ENCODE measurements at regions not wholly inside any gene's neighbourhood (a gene's known extent, or its start where the extent isn't known, plus 50 kb on each side); places are given as distances from the start of the nearest gene placed in this dataset.
"Not testable (repeated sequence)": the region's sequence is repeated elsewhere in the genome, so short reads cannot be mapped to it uniquely, and the experiment has no call there.

GRCh38 chr3:137332297-137332696 lies 374.5 kb downstream of the IL20RB start (continued):
- TF ChIP-seq, protein P1, sequence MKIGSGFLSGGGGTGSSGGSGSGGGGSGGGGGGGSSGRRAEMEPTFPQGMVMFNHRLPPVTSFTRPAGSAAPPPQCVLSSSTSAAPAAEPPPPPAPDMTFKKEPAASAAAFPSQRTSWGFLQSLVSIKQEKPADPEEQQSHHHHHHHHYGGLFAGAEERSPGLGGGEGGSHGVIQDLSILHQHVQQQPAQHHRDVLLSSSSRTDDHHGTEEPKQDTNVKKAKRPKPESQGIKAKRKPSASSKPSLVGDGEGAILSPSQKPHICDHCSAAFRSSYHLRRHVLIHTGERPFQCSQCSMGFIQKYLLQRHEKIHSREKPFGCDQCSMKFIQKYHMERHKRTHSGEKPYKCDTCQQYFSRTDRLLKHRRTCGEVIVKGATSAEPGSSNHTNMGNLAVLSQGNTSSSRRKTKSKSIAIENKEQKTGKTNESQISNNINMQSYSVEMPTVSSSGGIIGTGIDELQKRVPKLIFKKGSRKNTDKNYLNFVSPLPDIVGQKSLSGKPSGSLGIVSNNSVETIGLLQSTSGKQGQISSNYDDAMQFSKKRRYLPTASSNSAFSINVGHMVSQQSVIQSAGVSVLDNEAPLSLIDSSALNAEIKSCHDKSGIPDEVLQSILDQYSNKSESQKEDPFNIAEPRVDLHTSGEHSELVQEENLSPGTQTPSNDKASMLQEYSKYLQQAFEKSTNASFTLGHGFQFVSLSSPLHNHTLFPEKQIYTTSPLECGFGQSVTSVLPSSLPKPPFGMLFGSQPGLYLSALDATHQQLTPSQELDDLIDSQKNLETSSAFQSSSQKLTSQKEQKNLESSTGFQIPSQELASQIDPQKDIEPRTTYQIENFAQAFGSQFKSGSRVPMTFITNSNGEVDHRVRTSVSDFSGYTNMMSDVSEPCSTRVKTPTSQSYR (CRISPR knock-in tag; IDR thresholded peaks at IDR 0.05), result no peak

- DNase-seq (ENCODE audit: low spot score), result no peak
- Mint-ChIP-seq H3K9me3 (peaks cover 68% of the 10 kb centered on the region), H3K27ac (no peak overlapping the region), H3K27me3 (ENCODE audit: low read depth) (no peaks in the 10 kb centered on the region; the same call in 1 of the 2 replicates), H3K4me3 (no peak overlapping the region), H3K4me1 (no peaks in the 10 kb centered on the region), H3K36me3 (peaks cover 32% of the 10 kb centered on the region)
- CTCF ChIA-PET, result no interaction called here
- TF ChIP-seq, protein P2, sequence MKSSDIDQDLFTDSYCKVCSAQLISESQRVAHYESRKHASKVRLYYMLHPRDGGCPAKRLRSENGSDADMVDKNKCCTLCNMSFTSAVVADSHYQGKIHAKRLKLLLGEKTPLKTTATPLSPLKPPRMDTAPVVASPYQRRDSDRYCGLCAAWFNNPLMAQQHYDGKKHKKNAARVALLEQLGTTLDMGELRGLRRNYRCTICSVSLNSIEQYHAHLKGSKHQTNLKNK (CRISPR knock-in tag; IDR thresholded peaks at IDR 0.05), result no peak
- TF ChIP-seq NFYB (CRISPR knock-in tag; conservative IDR thresholded peaks at IDR 0.05; ENCODE audit: low read depth) (no peak), SP1 (CRISPR knock-in tag; conservative IDR thresholded peaks at IDR 0.05) (no peak), NR3C1 (CRISPR knock-in tag; conservative IDR thresholded peaks at IDR 0.05; ENCODE audit: low read depth) (no peak), USF2 (CRISPR knock-in tag; IDR thresholded peaks at IDR 0.05) (no peak), TP53 (CRISPR knock-in tag; IDR thresholded peaks at IDR 0.05) (no peak), CREB1 (CRISPR knock-in tag; IDR thresholded peaks at IDR 0.05) (no peak)
- TF ChIP-seq, protein P3, sequence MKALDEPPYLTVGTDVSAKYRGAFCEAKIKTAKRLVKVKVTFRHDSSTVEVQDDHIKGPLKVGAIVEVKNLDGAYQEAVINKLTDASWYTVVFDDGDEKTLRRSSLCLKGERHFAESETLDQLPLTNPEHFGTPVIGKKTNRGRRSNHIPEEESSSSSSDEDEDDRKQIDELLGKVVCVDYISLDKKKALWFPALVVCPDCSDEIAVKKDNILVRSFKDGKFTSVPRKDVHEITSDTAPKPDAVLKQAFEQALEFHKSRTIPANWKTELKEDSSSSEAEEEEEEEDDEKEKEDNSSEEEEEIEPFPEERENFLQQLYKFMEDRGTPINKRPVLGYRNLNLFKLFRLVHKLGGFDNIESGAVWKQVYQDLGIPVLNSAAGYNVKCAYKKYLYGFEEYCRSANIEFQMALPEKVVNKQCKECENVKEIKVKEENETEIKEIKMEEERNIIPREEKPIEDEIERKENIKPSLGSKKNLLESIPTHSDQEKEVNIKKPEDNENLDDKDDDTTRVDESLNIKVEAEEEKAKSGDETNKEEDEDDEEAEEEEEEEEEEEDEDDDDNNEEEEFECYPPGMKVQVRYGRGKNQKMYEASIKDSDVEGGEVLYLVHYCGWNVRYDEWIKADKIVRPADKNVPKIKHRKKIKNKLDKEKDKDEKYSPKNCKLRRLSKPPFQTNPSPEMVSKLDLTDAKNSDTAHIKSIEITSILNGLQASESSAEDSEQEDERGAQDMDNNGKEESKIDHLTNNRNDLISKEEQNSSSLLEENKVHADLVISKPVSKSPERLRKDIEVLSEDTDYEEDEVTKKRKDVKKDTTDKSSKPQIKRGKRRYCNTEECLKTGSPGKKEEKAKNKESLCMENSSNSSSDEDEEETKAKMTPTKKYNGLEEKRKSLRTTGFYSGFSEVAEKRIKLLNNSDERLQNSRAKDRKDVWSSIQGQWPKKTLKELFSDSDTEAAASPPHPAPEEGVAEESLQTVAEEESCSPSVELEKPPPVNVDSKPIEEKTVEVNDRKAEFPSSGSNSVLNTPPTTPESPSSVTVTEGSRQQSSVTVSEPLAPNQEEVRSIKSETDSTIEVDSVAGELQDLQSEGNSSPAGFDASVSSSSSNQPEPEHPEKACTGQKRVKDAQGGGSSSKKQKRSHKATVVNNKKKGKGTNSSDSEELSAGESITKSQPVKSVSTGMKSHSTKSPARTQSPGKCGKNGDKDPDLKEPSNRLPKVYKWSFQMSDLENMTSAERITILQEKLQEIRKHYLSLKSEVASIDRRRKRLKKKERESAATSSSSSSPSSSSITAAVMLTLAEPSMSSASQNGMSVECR (CRISPR knock-in tag; IDR thresholded peaks at IDR 0.05; ENCODE audit: borderline replicate concordance), result no peak
- POLR2A ChIA-PET, result no interaction called here
- ATAC-seq, result no peak
Measured at GRCh38 chr3:137335478-137335877, 377.7 kb downstream of the IL20RB start.

DNA sequence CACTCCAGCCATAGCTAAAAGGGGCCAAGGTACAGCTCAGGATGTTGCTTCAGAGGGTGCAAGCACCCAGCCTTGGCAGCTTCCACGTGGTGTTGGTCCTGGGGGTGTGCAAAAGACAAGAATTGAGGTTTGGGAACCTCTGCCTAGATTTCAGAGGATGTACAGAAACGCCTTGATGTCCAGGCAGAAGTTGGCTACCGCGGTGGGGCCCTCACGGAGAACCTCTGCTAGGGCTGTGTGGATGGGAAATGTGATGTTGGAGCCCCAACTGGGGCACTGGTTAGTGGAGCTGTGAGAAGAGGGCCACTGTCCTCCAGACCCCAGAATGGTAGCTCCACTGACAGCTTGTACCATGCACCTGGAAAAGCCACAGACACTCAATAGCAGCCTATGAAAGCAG lies 380.6 kb downstream of the IL20RB start:
- H3K4me1 Mint-ChIP-seq; ATAC-seq; CTCF ChIA-PET; DNase-seq (ENCODE audit: low spot score); POLR2A ChIA-PET; H3K27me3 Mint-ChIP-seq (ENCODE audit: low read depth); H3K4me3 Mint-ChIP-seq; H3K27ac Mint-ChIP-seq: not testable (repeated sequence)
- H3K36me3 Mint-ChIP-seq, result peaks cover 33% of the 10 kb centered on the region
- peaks cover 57% of the 10 kb centered on the region for H3K9me3 Mint-ChIP-seq

DNA sequence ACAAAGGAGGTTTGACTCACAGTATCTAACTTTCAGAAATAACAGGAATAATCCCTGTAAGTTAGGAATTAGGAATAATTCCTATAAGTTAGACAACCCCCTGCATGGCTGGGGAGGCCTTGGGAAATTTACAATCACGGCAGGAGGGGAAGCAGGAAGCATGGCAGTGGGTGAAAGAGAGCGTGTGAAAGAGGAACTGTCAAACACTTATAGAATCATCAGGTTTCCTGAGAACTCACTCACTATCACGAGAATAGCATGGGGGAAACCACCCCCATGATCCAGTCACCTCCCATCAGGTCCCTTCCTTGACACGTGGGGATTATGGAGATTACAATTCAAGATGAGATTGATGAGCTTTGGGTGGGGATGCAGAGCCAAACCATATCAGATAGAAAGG lies 385.5 kb downstream of the IL20RB start:
- H3K4me1 Mint-ChIP-seq, result peaks cover 9% of the 10 kb centered on the region; the same call in 1 of the 2 replicates
- H3K9me3 Mint-ChIP-seq, result peaks cover 28% of the 10 kb centered on the region
- no peaks in the 10 kb centered on the region for H3K27me3 Mint-ChIP-seq (ENCODE audit: low read depth)
- TF ChIP-seq MXD4 (CRISPR knock-in tag; IDR thresholded peaks at IDR 0.05; ENCODE audit: borderline replicate concordance) (no peak), NFE2L1 (CRISPR knock-in tag; IDR thresholded peaks at IDR 0.05) (no peak), RELA (CRISPR knock-in tag; IDR thresholded peaks at IDR 0.05; ENCODE audit: borderline replicate concordance) (no peak), ZNF232 (CRISPR knock-in tag; IDR thresholded peaks at IDR 0.05) (no peak), ETV6 (CRISPR knock-in tag; IDR thresholded peaks at IDR 0.05) (no peak), NR1H2 (CRISPR knock-in tag; IDR thresholded peaks at IDR 0.05) (no peak), SOX15 (CRISPR knock-in tag; IDR thresholded peaks at IDR 0.05) (no peak), PRRX2 (CRISPR knock-in tag; IDR thresholded peaks at IDR 0.05) (no peak), ZNF396 (CRISPR knock-in tag; IDR thresholded peaks at IDR 0.05; ENCODE audit: borderline replicate concordance) (no peak)
- no peak overlapping the region for H3K4me3 Mint-ChIP-seq
- DNase-seq (ENCODE audit: low spot score) (no peak), ATAC-seq (no peak)
- peaks cover 22% of the 10 kb centered on the region for H3K36me3 Mint-ChIP-seq
- CTCF ChIA-PET, result no interaction called here
- H3K27ac Mint-ChIP-seq, result no peak overlapping the region
- POLR2A ChIA-PET, result no interaction called here

All from WTC11 (cell line).